BE2C (cell line): ENCODE measurements at regions not wholly inside any gene's neighbourhood (a gene's known extent, or its start where the extent isn't known, plus 50 kb on each side); places are given as distances from the start of the nearest gene placed in this dataset.

ENCODE experiments used
- DNase-seq: peaks from one replicate; pipeline ENCODE4 v3.0.0-alpha.2; 2020
- H3K27me3 ChIP-seq: fragments of 250-450 bp; sonication (Bioruptor Pico); 2 replicates; pipeline ENCODE4 v1.5.1; 2020; ENCODE audit warnings: mild to moderate bottlenecking
- H3K36me3 ChIP-seq: fragments of 250-450 bp; sonication (Bioruptor Pico); 2 replicates; pipeline ENCODE4 v1.5.1; 2020; ENCODE audit warnings: mild to moderate bottlenecking
- H3K4me1 ChIP-seq: fragments of 250-450 bp; sonication (Bioruptor Pico); 2 replicates; pipeline ENCODE4 v1.5.1; 2020
- H3K4me3 ChIP-seq: 2 replicates; pipeline ENCODE4 v1.5.1; 2011; ENCODE audit warnings: low read depth, low read length
- H3K9me3 ChIP-seq: fragments of 250-450 bp; sonication (Bioruptor Pico); 2 replicates; pipeline ENCODE4 v1.5.1; 2020
- CTCF ChIP-seq: IDR thresholded peaks from 2 replicates; pipeline ENCODE4 v1.5.1; 2012; ENCODE audit warnings: mild to moderate bottlenecking, low read depth, low read length

GRCh38 chrX:69216446-69216845 lies 51.2 kb upstream of the PJA1 start:
- H3K36me3 ChIP-seq, result no peaks in the 10 kb centered on the region
- DNase-seq, result no peak
- no peak overlapping the region for H3K4me3 ChIP-seq
- H3K27me3 ChIP-seq, result no peaks in the 10 kb centered on the region
- no peaks in the 10 kb centered on the region for H3K4me1 ChIP-seq
- no peak for TF ChIP-seq CTCF
- no peaks in the 10 kb centered on the region for H3K9me3 ChIP-seq

GRCh38 chrX:69215161-69215875 lies 50.1 kb upstream of the PJA1 start:
- Histone ChIP-seq H3K4me1 (no peaks in the 10 kb centered on the region), H3K9me3 (no peaks in the 10 kb centered on the region), H3K4me3 (no peak overlapping the region), H3K36me3 (no peaks in the 10 kb centered on the region), H3K27me3 (no peaks in the 10 kb centered on the region)
- TF ChIP-seq CTCF, result no peak
- DNase-seq, result no peak
